Neuronal stem cell (in vitro differentiated cells): ENCODE measurements at regions not wholly inside any gene's neighbourhood (a gene's known extent, or its start where the extent isn't known, plus 50 kb on each side); places are given as distances from the start of the nearest gene placed in this dataset.

Experiments
- DNase-seq: peaks from one replicate; pipeline ENCODE4 v3.0.0-alpha.2; 2013; ENCODE audit warnings: low spot score
- H2AFZ ChIP-seq: one replicate; pipeline ENCODE4 v1.6.1; 2013; ENCODE audit warnings: mild to moderate bottlenecking, low read length, inconsistent platforms
- H2AK5ac ChIP-seq: 2 replicates; pipeline ENCODE4 v1.6.1; 2013; ENCODE audit warnings: low read depth, mild to moderate bottlenecking, inconsistent platforms, low read length, moderate library complexity, mixed read lengths
- H2BK120ac ChIP-seq: 2 replicates; pipeline ENCODE4 v1.6.1; 2013; ENCODE audit warnings: low read depth, mild to moderate bottlenecking, inconsistent platforms, low read length, moderate library complexity, mixed read lengths
- H2BK12ac ChIP-seq: one replicate; pipeline ENCODE4 v1.6.1; 2013; ENCODE audit warnings: low read length, inconsistent platforms
- H2BK15ac ChIP-seq: 2 replicates; pipeline ENCODE4 v1.6.1; 2013; ENCODE audit warnings: mild to moderate bottlenecking, low read length, inconsistent platforms, mixed read lengths
- H2BK5ac ChIP-seq: one replicate; pipeline ENCODE4 v1.6.1; 2013; ENCODE audit warnings: inconsistent platforms, mild to moderate bottlenecking, low read length, moderate library complexity
- H3K14ac ChIP-seq: one replicate; pipeline ENCODE4 v1.6.1; 2013; ENCODE audit warnings: low read length, inconsistent platforms
- H3K18ac ChIP-seq: 2 replicates; pipeline ENCODE4 v1.6.1; 2013; ENCODE audit warnings: low read length, inconsistent platforms
- H3K23ac ChIP-seq: 2 replicates; pipeline ENCODE4 v1.6.1; 2013; ENCODE audit warnings: low read depth, mild to moderate bottlenecking, mixed read lengths, low read length, inconsistent platforms; ENCODE audit not compliant: poor library complexity
- H3K27ac ChIP-seq: replicated peaks from 3 replicates; pipeline ENCODE4 v1.5.1; 2013; ENCODE audit warnings: low read length, inconsistent platforms
- H3K27me3 ChIP-seq, 3 experiments: 2 replicates each; pipeline ENCODE4 v1.6.1; 2013; ENCODE audit warnings: low read length in 3 of 3, mild to moderate bottlenecking in 2 of 3, inconsistent platforms in 1 of 3, low read depth in 1 of 3, mixed read lengths in 1 of 3, moderate library complexity in 1 of 3; ENCODE audit not compliant: control insufficient read depth in 3 of 3, insufficient read depth in 3 of 3
- H3K36me3 ChIP-seq, 2 donors: replicated peaks in 1 of 2; 2 replicates each; pipeline ENCODE4 v1.6.1; 2013; ENCODE audit warnings: low read length in 2 of 2; ENCODE audit not compliant: control insufficient read depth in 2 of 2, insufficient read depth in 2 of 2
- H3K4ac ChIP-seq: 2 replicates; pipeline ENCODE4 v1.6.1; 2013; ENCODE audit warnings: inconsistent platforms, mild to moderate bottlenecking, low read length, moderate library complexity
- H3K4me1 ChIP-seq, 2 donors: 1 replicate in 1 of 2; 2 replicates in 1 of 2; pipeline ENCODE4 v1.6.1; 2013; ENCODE audit warnings: low read length in 2 of 2, low read depth in 1 of 2; ENCODE audit not compliant: control insufficient read depth in 2 of 2, insufficient read depth in 1 of 2
- H3K4me2 ChIP-seq: one replicate; pipeline ENCODE4 v1.6.1; 2013; ENCODE audit warnings: mild to moderate bottlenecking, low read length, inconsistent platforms; ENCODE audit not compliant: insufficient read depth, poor library complexity, severe bottlenecking
- H3K4me3 ChIP-seq, 2 donors: 2 replicates each; pipeline ENCODE4 v1.5.1; 2013; ENCODE audit warnings: low read length in 2 of 2, mild to moderate bottlenecking in 2 of 2, inconsistent platforms in 1 of 2, moderate library complexity in 1 of 2
- H3K79me1 ChIP-seq: one replicate; pipeline ENCODE4 v1.6.1; 2013; ENCODE audit warnings: low read depth, mild to moderate bottlenecking, inconsistent platforms, low read length, moderate library complexity
- H3K9ac ChIP-seq: one replicate; pipeline ENCODE4 v1.6.1; 2013; ENCODE audit warnings: mild to moderate bottlenecking, low read depth, low read length, inconsistent platforms; ENCODE audit not compliant: poor library complexity
- H3K9me3 ChIP-seq, 2 donors: replicated peaks in 1 of 2; 2 replicates each; pipeline versions ENCODE3 to v1.6.1; 2013; ENCODE audit warnings: low read length in 2 of 2, mild to moderate bottlenecking in 2 of 2, inconsistent platforms in 1 of 2, low read depth in 1 of 2, mixed read lengths in 1 of 2, moderate library complexity in 1 of 2; ENCODE audit not compliant: control insufficient read depth in 2 of 2, insufficient read depth in 1 of 2
- H4K8ac ChIP-seq: one replicate; pipeline ENCODE4 v1.6.1; 2013; ENCODE audit warnings: low read depth, mild to moderate bottlenecking, inconsistent platforms, low read length, moderate library complexity
- H4K91ac ChIP-seq: one replicate; pipeline ENCODE4 v1.6.1; 2013; ENCODE audit warnings: low read length, low read depth, mild to moderate bottlenecking, inconsistent platforms; ENCODE audit not compliant: poor library complexity
- WGBS, 2 donors: extraction: QIAGEN DNeasy Blood & Tissue Kit; methylation state at CpG; one replicate each; pipeline ENCODE4 v1.1.7; 2013; ENCODE audit warnings: missing lambda C conversion rate in 2 of 2, mixed read lengths in 1 of 2; ENCODE audit not compliant: insufficient read length in 2 of 2, insufficient replicate concordance in 1 of 2; ENCODE audit errors: extremely low coverage in 2 of 2; 5-methylcytosine and 5-hydroxymethylcytosine counted together

GRCh38 chr15:31262143-31262530 lies 64.5 kb upstream of the KLF13 start:
- Histone ChIP-seq H3K27ac (no peak overlapping the region), H3K18ac (no peak overlapping the region), H3K9me3 (no peaks in the 10 kb centered on the region), H3K36me3 (no peaks in the 10 kb centered on the region), H3K4me2 (no peak overlapping the region), H2BK120ac (no peak overlapping the region), H4K8ac (no peak overlapping the region), H3K4me3 (no peak overlapping the region), H3K4me1 (peaks cover 0 to 9% of the 10 kb centered on the region in 2 donors), H2BK12ac (no peak overlapping the region), H3K4ac (no peak overlapping the region), H2AFZ (no peak overlapping the region), H2BK5ac (no peak overlapping the region), H3K79me1 (no peaks in the 10 kb centered on the region), H3K9ac (no peak overlapping the region), H2BK15ac (no peak overlapping the region), H4K91ac (no peak overlapping the region), H2AK5ac (no peak overlapping the region), H3K23ac (no peak overlapping the region), H3K27me3 (peaks cover 0 to 19% (median 0%) of the 10 kb centered on the region in 3 experiments), H3K14ac (no peak overlapping the region)
- no peak for DNase-seq
- WGBS, 2 donors: no CpG with 5 or more reads among the region's 4 CpGs

GRCh38 chr15:31262901-31263671 lies 63.5 kb upstream of the KLF13 start:
- H3K9ac ChIP-seq: no peak overlapping the region
- no peak overlapping the region for H4K8ac ChIP-seq
- H2AFZ ChIP-seq: no peak overlapping the region
- H3K4me2 ChIP-seq: no peak overlapping the region
- peak overlapping the region; percentile 24 for H3K18ac ChIP-seq
- no peak overlapping the region for H2BK120ac ChIP-seq
- H4K91ac ChIP-seq: no peak overlapping the region
- WGBS, 2 donors: no CpG with 5 or more reads among the region's 12 CpGs
- H2BK5ac ChIP-seq: no peak overlapping the region
- H3K4me1 ChIP-seq: peaks cover 0 to 9% of the 10 kb centered on the region in 2 donors
- peaks cover 0 to 19% (median 0%) of the 10 kb centered on the region in 3 experiments for H3K27me3 ChIP-seq
- DNase-seq: no peak
- H3K4me3 ChIP-seq: no peak overlapping the region
- H3K14ac ChIP-seq: no peak overlapping the region
- no peaks in the 10 kb centered on the region for H3K79me1 ChIP-seq
- H3K4ac ChIP-seq: no peak overlapping the region
- no peaks in the 10 kb centered on the region for H3K9me3 ChIP-seq
- no peak overlapping the region for H2BK15ac ChIP-seq
- no peak overlapping the region for H2BK12ac ChIP-seq
- no peak overlapping the region for H3K23ac ChIP-seq
- H2AK5ac ChIP-seq: no peak overlapping the region
- no peaks in the 10 kb centered on the region for H3K36me3 ChIP-seq
- no peak overlapping the region for H3K27ac ChIP-seq

- Histone ChIP-seq H3K9me3 (no peaks in the 10 kb centered on the region), H2BK120ac (no peak overlapping the region), H3K27me3 (peaks cover 0 to 19% (median 0%) of the 10 kb centered on the region in 3 experiments), H2AFZ (no peak overlapping the region), H3K23ac (peak overlapping the region; percentile 92), H3K18ac (peak overlapping the region; percentile 92), H3K4me2 (no peak overlapping the region), H3K4me1 (peaks cover 0 to 9% of the 10 kb centered on the region in 2 donors), H3K79me1 (no peaks in the 10 kb centered on the region), H3K36me3 (no peaks in the 10 kb centered on the region), H2BK5ac (peak overlapping the region; percentile 77), H3K27ac (no peak overlapping the region), H3K4ac (peak overlapping the region; percentile 57), H4K91ac (no peak overlapping the region), H2AK5ac (peak overlapping the region; percentile 77), H3K9ac (peak overlapping the region; percentile 50), H3K14ac (peak overlapping the region; percentile 77), H2BK15ac (peak overlapping the region; percentile 95), H2BK12ac (peak overlapping the region; percentile 69), H3K4me3 (no peak overlapping the region), H4K8ac (no peak overlapping the region)
- no peak for DNase-seq
- no CpG with 5 or more reads among the region's 24 CpGs for WGBS, 2 donors
Measured at GRCh38 chr15:31263751-31264558, 62.7 kb upstream of the KLF13 start.

GRCh38 chr15:31264559-31265089 lies 62.0 kb upstream of the KLF13 start:
- H4K91ac ChIP-seq: no peak overlapping the region
- no peak overlapping the region for H4K8ac ChIP-seq
- H3K4ac ChIP-seq: peak overlapping the region; percentile 57
- peak overlapping the region; percentile 67 for H3K18ac ChIP-seq
- H2AFZ ChIP-seq: no peak overlapping the region
- no peaks in the 10 kb centered on the region for H3K9me3 ChIP-seq
- peak overlapping the region; percentile 77 for H2AK5ac ChIP-seq
- peak overlapping the region; percentile 95 for H2BK15ac ChIP-seq
- peak overlapping the region; percentile 9 for H3K14ac ChIP-seq
- H3K27ac ChIP-seq: no peak overlapping the region
- DNase-seq: no peak
- no peak overlapping the region for H3K4me2 ChIP-seq
- H3K4me1 ChIP-seq: peaks cover 0 to 9% of the 10 kb centered on the region in 2 donors
- no peaks in the 10 kb centered on the region for H3K79me1 ChIP-seq
- H3K27me3 ChIP-seq: peaks cover 0 to 19% (median 0%) of the 10 kb centered on the region in 3 experiments
- H3K36me3 ChIP-seq: no peaks in the 10 kb centered on the region
- WGBS, 2 donors: no CpG with 5 or more reads among the region's 6 CpGs
- peak overlapping the region; percentile 77 for H2BK5ac ChIP-seq
- H2BK12ac ChIP-seq: peak overlapping the region; percentile 50
- H3K9ac ChIP-seq: peak overlapping the region; percentile 35
- peak overlapping the region; percentile 92 for H3K23ac ChIP-seq
- H3K4me3 ChIP-seq: no peak overlapping the region
- no peak overlapping the region for H2BK120ac ChIP-seq
